H1 (cell line): ENCODE measurements at regions not wholly inside any gene's neighbourhood (a gene's known extent, or its start where the extent isn't known, plus 50 kb on each side); places are given as distances from the start of the nearest gene placed in this dataset.

Source experiments
- CTCF ChIA-PET: fragments of 300-600 bp; sonication (Branson Sonifier 250); formaldehyde crosslinking; loops from one replicate; lab custom pipeline; 2021; ENCODE audit not compliant: partially characterized antibody; lab: Charles Lee
- POLR2A ChIA-PET: fragments of 300-600 bp; sonication (Branson Sonifier 250); formaldehyde crosslinking; loops from one replicate; lab custom pipeline; 2021; ENCODE audit warnings: inconsistent platforms; ENCODE audit not compliant: partially characterized antibody; lab: Charles Lee
- DNase-seq, 2 experiments: peaks; one replicate each; pipeline versions ENCODE4 v3.0.0 to v3.0.0-alpha.2; 2010 to 2022; ENCODE audit warnings: low spot score in 2 of 2, low read depth in 1 of 2, mixed read lengths in 1 of 2
- FAIRE-seq: peaks from 2 replicates; lab custom pipeline; 2011; peaks lifted over from hg19 to GRCh38; lab: Jason Lieb, UNC
- H2AFZ ChIP-seq: 2 replicates; pipeline ENCODE4 v1.8.1; 2012; ENCODE audit warnings: low read length, inconsistent platforms
- H2AK5ac ChIP-seq: 2 replicates; pipeline ENCODE4 v1.6.1; 2013; ENCODE audit warnings: low read depth, low read length
- H2BK120ac ChIP-seq: replicated peaks from 2 replicates; pipeline ENCODE3; 2013; ENCODE audit warnings: low read depth, low read length, inconsistent platforms
- H2BK12ac ChIP-seq: 2 replicates; pipeline ENCODE4 v1.6.1; 2013; ENCODE audit warnings: low read depth, low read length
- H2BK15ac ChIP-seq: 2 replicates; pipeline ENCODE4 v1.6.1; 2013; ENCODE audit warnings: low read length
- H2BK20ac ChIP-seq: 2 replicates; pipeline ENCODE4 v1.6.1; 2013; ENCODE audit warnings: low read length
- H2BK5ac ChIP-seq: 2 replicates; pipeline ENCODE4 v1.6.1; 2013; ENCODE audit warnings: low read depth, low read length
- H3K14ac ChIP-seq: 2 replicates; pipeline ENCODE4 v1.6.1; 2013; ENCODE audit warnings: inconsistent platforms; ENCODE audit not compliant: insufficient read length
- H3K18ac ChIP-seq: 2 replicates; pipeline ENCODE4 v1.6.1; 2013; ENCODE audit warnings: low read length; ENCODE audit errors: extremely low read depth
- H3K23ac ChIP-seq: 2 replicates; pipeline ENCODE4 v1.6.1; 2013; ENCODE audit warnings: inconsistent platforms; ENCODE audit not compliant: insufficient read length
- H3K23me2 ChIP-seq: 2 replicates; pipeline ENCODE4 v1.6.1; 2013; ENCODE audit warnings: low read depth, low read length
- H3K27ac ChIP-seq: 2 replicates; pipeline ENCODE4 v1.6.1; 2011; ENCODE audit warnings: low read depth, low read length, inconsistent platforms
- H3K27me3 ChIP-seq, 4 experiments: replicated peaks in 1 of 4; 1 replicate in 1 of 4; 2 replicates in 3 of 4; pipeline versions ENCODE4 v1.6.1 to v1.8.1; 2011 to 2013; ENCODE audit warnings: low read length in 3 of 4, mild to moderate bottlenecking in 3 of 4, inconsistent platforms in 2 of 4, mixed read lengths in 2 of 4, moderate library complexity in 1 of 4; ENCODE audit not compliant: control insufficient read depth in 3 of 4, insufficient read depth in 3 of 4; ENCODE audit errors: extremely low read depth in 1 of 4
- H3K36me3 ChIP-seq, 4 experiments: 2 replicates each; pipeline versions ENCODE4 v1.6.1 to v1.8.1; 2011 to 2013; ENCODE audit warnings: mild to moderate bottlenecking in 4 of 4, low read length in 3 of 4, moderate library complexity in 2 of 4, control low read depth in 1 of 4, inconsistent platforms in 1 of 4; ENCODE audit not compliant: insufficient read depth in 4 of 4, control insufficient read depth in 2 of 4
- H3K4ac ChIP-seq: replicated peaks from 2 replicates; pipeline ENCODE3; 2013; ENCODE audit warnings: low read length, low read depth, mixed read lengths, inconsistent platforms; ENCODE audit not compliant: insufficient read length
- H3K4me1 ChIP-seq, 4 experiments: replicated peaks in 1 of 4; 1 replicate in 1 of 4; 2 replicates in 3 of 4; pipeline versions ENCODE4 v1.6.1 to v1.8.1; 2011 to 2013; ENCODE audit warnings: low read length in 3 of 4, inconsistent platforms in 2 of 4, mixed read lengths in 1 of 4; ENCODE audit not compliant: insufficient read depth in 4 of 4, control insufficient read depth in 3 of 4
- H3K4me2 ChIP-seq, 2 experiments: 2 replicates each; pipeline versions ENCODE4 v1.6.1 to v1.8.1; 2011 to 2013; ENCODE audit warnings: low read depth in 2 of 2, low read length in 2 of 2, control low read depth in 1 of 2, inconsistent platforms in 1 of 2, mild to moderate bottlenecking in 1 of 2; ENCODE audit not compliant: insufficient read depth in 1 of 2
- H3K4me3 ChIP-seq, 4 experiments: fragments of 200-600, 300-600 bp in 1 of 4; sonication (generic), shearing (Covaris generic), sonication (Bioruptor Twin) in 1 of 4; 2 replicates each; pipeline versions ENCODE4 v1.5.1 to v1.8.1; 2011 to 2016; ENCODE audit warnings: low read length in 4 of 4, low read depth in 3 of 4, control low read depth in 2 of 4, inconsistent platforms in 2 of 4, mild to moderate bottlenecking in 2 of 4, mixed read lengths in 1 of 4, moderate library complexity in 1 of 4; ENCODE audit not compliant: insufficient read depth in 2 of 4; ENCODE audit errors: extremely low read depth in 1 of 4
- H3K56ac ChIP-seq: replicated peaks from 2 replicates; pipeline ENCODE3; 2013; ENCODE audit warnings: low read depth, mild to moderate bottlenecking, mixed read lengths, low read length, inconsistent platforms; ENCODE audit not compliant: insufficient read length
- H3K79me1 ChIP-seq: 2 replicates; pipeline ENCODE4 v1.6.1; 2013; ENCODE audit warnings: low read depth, low read length, control low read depth
- H3K79me2 ChIP-seq, 2 experiments: 2 replicates each; pipeline versions ENCODE4 v1.6.1 to v1.8.1; 2012 to 2013; ENCODE audit warnings: low read length in 2 of 2, mild to moderate bottlenecking in 2 of 2, inconsistent platforms in 1 of 2; ENCODE audit not compliant: insufficient read depth in 2 of 2, control insufficient read depth in 1 of 2
- H3K9ac ChIP-seq, 4 experiments: replicated peaks in 1 of 4; 1 replicate in 1 of 4; 2 replicates in 3 of 4; pipeline versions ENCODE4 v1.6.1 to v1.8.1; 2011 to 2013; ENCODE audit warnings: low read depth in 3 of 4, low read length in 3 of 4, control low read depth in 2 of 4, mild to moderate bottlenecking in 2 of 4, moderate library complexity in 2 of 4, inconsistent platforms in 1 of 4; ENCODE audit errors: extremely low read depth in 1 of 4
- H3K9me3 ChIP-seq, 2 experiments: 2 replicates each; pipeline versions ENCODE4 v1.6.1 to v1.8.1; 2012 to 2013; ENCODE audit warnings: mild to moderate bottlenecking in 2 of 2, moderate library complexity in 2 of 2, control low read depth in 1 of 2, inconsistent platforms in 1 of 2, low read depth in 1 of 2, low read length in 1 of 2, mixed read lengths in 1 of 2; ENCODE audit not compliant: insufficient read depth in 2 of 2
- H4K20me1 ChIP-seq, 2 experiments: replicated peaks in 1 of 2; 2 replicates each; pipeline versions ENCODE3 to v1.8.1; 2011 to 2013; ENCODE audit warnings: inconsistent platforms in 2 of 2, low read length in 2 of 2, mild to moderate bottlenecking in 1 of 2; ENCODE audit not compliant: insufficient read depth in 2 of 2, control insufficient read depth in 1 of 2
- H4K5ac ChIP-seq: 2 replicates; pipeline ENCODE4 v1.6.1; 2013; ENCODE audit warnings: low read length, low read depth, mixed read lengths, inconsistent platforms; ENCODE audit not compliant: insufficient read length
- H4K8ac ChIP-seq: 2 replicates; pipeline ENCODE4 v1.8.0; 2013; ENCODE audit warnings: mild to moderate bottlenecking, moderate library complexity, low read length, inconsistent platforms; ENCODE audit not compliant: insufficient read depth; ENCODE audit errors: extremely low read depth
- H4K91ac ChIP-seq: replicated peaks from 2 replicates; pipeline ENCODE3; 2013; ENCODE audit warnings: low read length, mixed read lengths, inconsistent platforms; ENCODE audit not compliant: insufficient read length
- ATF2 ChIP-seq: IDR thresholded peaks from 2 replicates; pipeline ENCODE4 v1.6.1; 2012; ENCODE audit warnings: low read length, inconsistent platforms
- JUN ChIP-seq: IDR thresholded peaks from 2 replicates; pipeline ENCODE4 v1.6.1; 2011; ENCODE audit warnings: low read depth, mild to moderate bottlenecking, improper control_type of control experiment, low read length
- KDM1A ChIP-seq: fragments of 200-600, 300-600 bp; sonication (generic); IDR thresholded peaks from 2 replicates; pipeline ENCODE4 v1.7.1; 2016; ENCODE audit warnings: mild to moderate bottlenecking, low read length, borderline replicate concordance
- RNF2 ChIP-seq: fragments of 200-900, 300-1000 bp; sonication (generic); IDR thresholded peaks from 2 replicates; pipeline ENCODE4 v1.7.1; 2016; ENCODE audit warnings: borderline replicate concordance, low read depth, mild to moderate bottlenecking, antibody characterized with exemption, low read length; ENCODE audit not compliant: poor library complexity, severe bottlenecking; ENCODE audit errors: missing control alignments
- TCF12 ChIP-seq: IDR thresholded peaks from 2 replicates; pipeline ENCODE4 v1.6.1; 2011; ENCODE audit warnings: low read depth, mild to moderate bottlenecking, low read length
- WGBS, 2 experiments: shearing (Covaris generic) in 1 of 2; methylation state at CpG; one replicate each; pipeline versions ENCODE4 v1.1.6 to v1.1.7; 2013 to 2015; ENCODE audit warnings: low lambda C conversion rate in 2 of 2, mixed read lengths in 2 of 2, inconsistent platforms in 1 of 2, low coverage in 1 of 2, missing lambda C conversion rate in 1 of 2; ENCODE audit not compliant: insufficient replicate concordance in 2 of 2, insufficient coverage in 1 of 2, insufficient read length in 1 of 2; ENCODE audit errors: extremely low coverage in 1 of 2, missing lambda C conversion rate in 1 of 2; 5-methylcytosine and 5-hydroxymethylcytosine counted together

GRCh38 chr20:50408526-50409364 is 101.4 kb upstream of the PTPN1 start:
- no peak overlapping the region for H3K9ac ChIP-seq
- H3K4me3 ChIP-seq: no peak overlapping the region
- no peak overlapping the region for H3K27ac ChIP-seq
- DNase-seq (no peak), FAIRE-seq (no peak)
- H3K79me1 ChIP-seq: no peaks in the 10 kb centered on the region
- H3K36me3 ChIP-seq: no peaks in the 10 kb centered on the region
- H2BK12ac ChIP-seq: no peak overlapping the region
- H2BK5ac ChIP-seq: no peak overlapping the region
- no peak overlapping the region for H4K91ac ChIP-seq
- no peak overlapping the region for H3K4me2 ChIP-seq
- H3K23me2 ChIP-seq: no peaks in the 10 kb centered on the region; the same call in 1 of the 2 replicates
- H2BK120ac ChIP-seq: no peak overlapping the region
- no peak overlapping the region for H4K5ac ChIP-seq
- H2AFZ ChIP-seq: no peak overlapping the region
- H2BK15ac ChIP-seq: no peak overlapping the region
- H3K56ac ChIP-seq: no peak overlapping the region
- H3K27me3 ChIP-seq: no peaks in the 10 kb centered on the region
- 90% methylated on average over 15 of the region's 15 CpGs; no CpG with 5 or more reads in 1 of the 2 experiments for WGBS, 2 experiments
- no peak overlapping the region for H3K14ac ChIP-seq
- CTCF ChIA-PET: no interaction called here
- H3K4ac ChIP-seq: no peak overlapping the region
- peaks cover 6% of the 10 kb centered on the region in 2 experiments; a peak in 3 of 4 replicates for H3K9me3 ChIP-seq
- POLR2A ChIA-PET: no interaction called here
- no peak overlapping the region for H4K8ac ChIP-seq
- peaks cover 0 to 10% (median 4%) of the 10 kb centered on the region in 4 experiments; a peak in 2 of 7 replicates for H3K4me1 ChIP-seq
- no peaks in the 10 kb centered on the region for H4K20me1 ChIP-seq
- H3K79me2 ChIP-seq: no peaks in the 10 kb centered on the region
- H2BK20ac ChIP-seq: no peak overlapping the region
- H3K23ac ChIP-seq: no peak overlapping the region
- H2AK5ac ChIP-seq: no peak overlapping the region
- H3K18ac ChIP-seq: no peak overlapping the region
- no peak for TF ChIP-seq RNF2
- TF ChIP-seq ATF2: no peak
- TF ChIP-seq TCF12: no peak
- TF ChIP-seq KDM1A: no peak
- no peak for TF ChIP-seq JUN
